ENCODE measurements at regions not wholly inside any gene's neighbourhood (a gene's known extent, or its start where the extent isn't known, plus 50 kb on each side); places are given as distances from the start of the nearest gene placed in this dataset.

DNA sequence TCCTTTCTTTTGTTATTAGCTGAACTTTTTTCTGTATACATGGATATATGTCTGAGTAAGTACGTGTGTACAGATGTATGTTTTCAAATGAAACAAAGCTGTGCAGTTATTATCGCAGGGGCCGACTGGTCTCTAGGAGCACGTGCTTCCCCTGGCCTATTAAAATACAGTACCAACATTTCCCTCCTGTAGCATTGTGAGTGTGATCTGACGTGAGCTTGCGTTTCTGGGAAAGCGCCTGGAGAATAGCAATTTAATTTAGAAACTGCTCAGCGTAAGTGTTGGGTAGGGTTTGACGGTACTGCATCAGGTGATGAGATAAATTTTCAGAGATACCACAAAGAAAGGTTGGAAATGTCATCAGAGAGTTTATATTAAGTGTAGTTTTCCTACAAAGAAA lies 173.3 kb downstream of the FBXO8 start:
- TF ChIP-seq, protein P1, sequence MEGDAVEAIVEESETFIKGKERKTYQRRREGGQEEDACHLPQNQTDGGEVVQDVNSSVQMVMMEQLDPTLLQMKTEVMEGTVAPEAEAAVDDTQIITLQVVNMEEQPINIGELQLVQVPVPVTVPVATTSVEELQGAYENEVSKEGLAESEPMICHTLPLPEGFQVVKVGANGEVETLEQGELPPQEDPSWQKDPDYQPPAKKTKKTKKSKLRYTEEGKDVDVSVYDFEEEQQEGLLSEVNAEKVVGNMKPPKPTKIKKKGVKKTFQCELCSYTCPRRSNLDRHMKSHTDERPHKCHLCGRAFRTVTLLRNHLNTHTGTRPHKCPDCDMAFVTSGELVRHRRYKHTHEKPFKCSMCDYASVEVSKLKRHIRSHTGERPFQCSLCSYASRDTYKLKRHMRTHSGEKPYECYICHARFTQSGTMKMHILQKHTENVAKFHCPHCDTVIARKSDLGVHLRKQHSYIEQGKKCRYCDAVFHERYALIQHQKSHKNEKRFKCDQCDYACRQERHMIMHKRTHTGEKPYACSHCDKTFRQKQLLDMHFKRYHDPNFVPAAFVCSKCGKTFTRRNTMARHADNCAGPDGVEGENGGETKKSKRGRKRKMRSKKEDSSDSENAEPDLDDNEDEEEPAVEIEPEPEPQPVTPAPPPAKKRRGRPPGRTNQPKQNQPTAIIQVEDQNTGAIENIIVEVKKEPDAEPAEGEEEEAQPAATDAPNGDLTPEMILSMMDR (IDR thresholded peaks at IDR 0.05; ENCODE audit: low read depth, low read length, poor library complexity, severe bottlenecking): no peak
- no peak for TF ChIP-seq EZH2phosphoT487 (IDR thresholded peaks at IDR 0.05; ENCODE audit: borderline replicate concordance, low read length)
